ENCODE measurements at regions not wholly inside any gene's neighbourhood (a gene's known extent, or its start where the extent isn't known, plus 50 kb on each side); places are given as distances from the start of the nearest gene placed in this dataset.

- DNase-seq, result no peak
Measured at GRCh38 chr9:103804077-103804735, 289.9 kb upstream of the SMC2 start.

- no peak for DNase-seq
Measured at GRCh38 chr9:103809745-103810144, 284.4 kb upstream of the SMC2 start.

- no peak for DNase-seq
Measured at GRCh38 chr9:103811462-103811861, 282.6 kb upstream of the SMC2 start.

- DNase-seq, result no peak
Measured at GRCh38 chr9:103816146-103816545, 278.0 kb upstream of the SMC2 start.

GRCh38 chr9:103819936-103820335, 274.2 kb upstream of the SMC2 start:
- no peak for DNase-seq

- no peak for DNase-seq
Measured at GRCh38 chr9:103821115-103821514, 273.0 kb upstream of the SMC2 start.

- DNase-seq, result no peak
Measured at GRCh38 chr9:103837940-103838339, 256.2 kb upstream of the SMC2 start.

GRCh38 chr9:103839197-103839596, 254.9 kb upstream of the SMC2 start:
- no peak for DNase-seq

- DNase-seq, result no peak
Measured at GRCh38 chr9:103867886-103868285, 226.2 kb upstream of the SMC2 start.

GRCh38 chr9:103872811-103873210, 221.3 kb upstream of the SMC2 start:
- no peak for DNase-seq

GRCh38 chr9:103881419-103881818, 212.7 kb upstream of the SMC2 start:
- DNase-seq, result no peak

- DNase-seq, result no peak
Measured at GRCh38 chr9:103889989-103890388, 204.1 kb upstream of the SMC2 start.

- DNase-seq, result no peak
Measured at GRCh38 chr9:103894184-103894583, 199.9 kb upstream of the SMC2 start.

GRCh38 chr9:103898550-103898949, 195.6 kb upstream of the SMC2 start:
- DNase-seq, result no peak

- no peak for DNase-seq
Measured at GRCh38 chr9:103899866-103900265, 194.2 kb upstream of the SMC2 start.

GRCh38 chr9:103900466-103900865, 193.6 kb upstream of the SMC2 start:
- DNase-seq, result peak; percentile 33

- no peak for DNase-seq
Measured at GRCh38 chr9:103902263-103902662, 191.8 kb upstream of the SMC2 start.

GRCh38 chr9:103904242-103904641, 189.9 kb upstream of the SMC2 start:
- no peak for DNase-seq

GRCh38 chr9:103913899-103914298, 180.2 kb upstream of the SMC2 start:
- no peak for DNase-seq

- DNase-seq, result no peak
Measured at GRCh38 chr9:103919605-103920209, 174.4 kb upstream of the SMC2 start.

- no peak for DNase-seq
Measured at GRCh38 chr9:103928442-103928841, 165.7 kb upstream of the SMC2 start.

GRCh38 chr9:103941104-103941503, 153.0 kb upstream of the SMC2 start:
- DNase-seq, result no peak

GRCh38 chr9:103942200-103942599, 151.9 kb upstream of the SMC2 start:
- no peak for DNase-seq

- DNase-seq, result peak; percentile 5
Measured at GRCh38 chr9:103942651-103943050, 151.5 kb upstream of the SMC2 start.

GRCh38 chr9:103949096-103949495, 145.0 kb upstream of the SMC2 start:
- DNase-seq, result no peak
